ENCODE measurements at regions not wholly inside any gene's neighbourhood (a gene's known extent, or its start where the extent isn't known, plus 50 kb on each side); places are given as distances from the start of the nearest gene placed in this dataset.

- TF ChIP-seq PATZ1 (CRISPR knock-in tag; IDR thresholded peaks at IDR 0.05) (peak; percentile 86), ZNF18 (CRISPR knock-in tag; IDR thresholded peaks at IDR 0.05; ENCODE audit: insufficient replicate concordance) (no peak), KDM6A (CRISPR knock-in tag; IDR thresholded peaks at IDR 0.05; ENCODE audit: low read depth) (no peak), DR1 (CRISPR knock-in tag; IDR thresholded peaks at IDR 0.05) (no peak), AHR (CRISPR knock-in tag; IDR thresholded peaks at IDR 0.05) (no peak), ZNF329 (CRISPR knock-in tag; IDR thresholded peaks at IDR 0.05; ENCODE audit: low read depth) (no peak), ZNF383 (CRISPR knock-in tag; IDR thresholded peaks at IDR 0.05; ENCODE audit: borderline replicate concordance) (no peak), WIZ (CRISPR knock-in tag; IDR thresholded peaks at IDR 0.05) (no peak), NFIC (IDR thresholded peaks at IDR 0.05; ENCODE audit: low read length) (no peak), LCORL (IDR thresholded peaks at IDR 0.05) (no peak), LCORL (CRISPR knock-in tag; IDR thresholded peaks at IDR 0.05) (peak; percentile 99), ZNF207 (IDR thresholded peaks at IDR 0.05; ENCODE audit: borderline replicate concordance) (no peak), AKNA (CRISPR knock-in tag; IDR thresholded peaks at IDR 0.05; ENCODE audit: borderline replicate concordance) (no peak), CREBL2 (CRISPR knock-in tag; IDR thresholded peaks at IDR 0.05; ENCODE audit: borderline replicate concordance) (no peak), RBM22 (optimal IDR thresholded peaks at IDR 0.05; ENCODE audit: low read length) (no peak), NR1H2 (CRISPR knock-in tag; IDR thresholded peaks at IDR 0.05; ENCODE audit: borderline replicate concordance, low read depth) (no peak), ZNF746 (CRISPR knock-in tag; IDR thresholded peaks at IDR 0.05) (peak; percentile 53; the same call in 1 of the 2 replicates), ZNF12 (CRISPR knock-in tag; IDR thresholded peaks at IDR 0.05) (peak; percentile 52; the same call in 1 of the 2 replicates), HMGXB4 (CRISPR knock-in tag; IDR thresholded peaks at IDR 0.05; ENCODE audit: borderline replicate concordance in 1 of 2, low read depth in 1 of 2) (peak; percentile 91 to 95)
Observed at GRCh38 chr6:43951063-43951755, 176.0 kb downstream of the MRPL14 start (continued).
